Muscle layer of colon (tissue), 2 donors: ENCODE measurements at regions not wholly inside any gene's neighbourhood (a gene's known extent, or its start where the extent isn't known, plus 50 kb on each side); places are given as distances from the start of the nearest gene placed in this dataset.
"Not testable (repeated sequence)": the region's sequence is repeated elsewhere in the genome, so short reads cannot be mapped to it uniquely, and the experiment has no call there.

Experiments
- H3K27ac ChIP-seq: one replicate; pipeline ENCODE4 v1.7.0; 2013; ENCODE audit warnings: low read depth, mild to moderate bottlenecking, low read length, moderate library complexity
- H3K27me3 ChIP-seq, 2 donors: one replicate each; pipeline ENCODE4 v1.7.0; 2013; ENCODE audit warnings: low read length in 2 of 2, mild to moderate bottlenecking in 2 of 2; ENCODE audit not compliant: insufficient read depth in 2 of 2, control insufficient read depth in 1 of 2
- H3K36me3 ChIP-seq: one replicate; pipeline ENCODE4 v1.7.0; 2013; ENCODE audit warnings: mild to moderate bottlenecking, low read length; ENCODE audit not compliant: insufficient read depth
- H3K4me1 ChIP-seq: one replicate; pipeline ENCODE4 v1.7.0; 2013; ENCODE audit warnings: mild to moderate bottlenecking, low read length; ENCODE audit not compliant: insufficient read depth
- H3K4me3 ChIP-seq, 2 donors: one replicate each; pipeline ENCODE4 v1.7.0; 2013; ENCODE audit warnings: low read length in 2 of 2, low read depth in 1 of 2, mild to moderate bottlenecking in 1 of 2, moderate library complexity in 1 of 2
- H3K9ac ChIP-seq: one replicate; pipeline ENCODE4 v1.7.0; 2013; ENCODE audit warnings: low read length
- H3K9me3 ChIP-seq: one replicate; pipeline ENCODE4 v1.7.0; 2013; ENCODE audit warnings: mild to moderate bottlenecking, low read length
- donor health status: abdominal sarcoma.
- donor health status: Adenocarcinoma of cecum.

GRCh38 chr3:159401069-159401468, 587.6 kb upstream of the IL12A start:
- H3K4me3 ChIP-seq: no peak overlapping the region
- no peaks in the 10 kb centered on the region for H3K9me3 ChIP-seq
- H3K9ac ChIP-seq: no peak overlapping the region
- no peak overlapping the region for H3K27ac ChIP-seq
- H3K36me3 ChIP-seq: no peaks in the 10 kb centered on the region
- H3K4me1 ChIP-seq: no peaks in the 10 kb centered on the region
- no peaks in the 10 kb centered on the region for H3K27me3 ChIP-seq

- not testable (repeated sequence) for H3K36me3 ChIP-seq, H3K4me3 ChIP-seq, H3K4me1 ChIP-seq, H3K9ac ChIP-seq, H3K27me3 ChIP-seq, H3K9me3 ChIP-seq, H3K27ac ChIP-seq
These were observed 578.9 kb upstream of the IL12A start for GRCh38 chr3:159409711-159410110.

GRCh38 chr3:159413319-159413718, 575.3 kb upstream of the IL12A start:
- H3K27me3 ChIP-seq: no peaks in the 10 kb centered on the region
- no peak overlapping the region for H3K27ac ChIP-seq
- H3K9ac ChIP-seq: no peak overlapping the region
- no peaks in the 10 kb centered on the region for H3K9me3 ChIP-seq
- H3K36me3 ChIP-seq: no peaks in the 10 kb centered on the region
- H3K4me1 ChIP-seq: no peaks in the 10 kb centered on the region
- H3K4me3 ChIP-seq: no peak overlapping the region

- Histone ChIP-seq H3K27me3 (no peaks in the 10 kb centered on the region), H3K4me3 (no peak overlapping the region), H3K36me3 (no peaks in the 10 kb centered on the region), H3K9ac (no peak overlapping the region), H3K27ac (no peak overlapping the region), H3K4me1 (no peaks in the 10 kb centered on the region), H3K9me3 (no peaks in the 10 kb centered on the region)
These were observed 571.8 kb upstream of the IL12A start for GRCh38 chr3:159416856-159417255.

GRCh38 chr3:159417761-159418160, 570.9 kb upstream of the IL12A start:
- no peak overlapping the region for H3K27ac ChIP-seq
- no peaks in the 10 kb centered on the region for H3K27me3 ChIP-seq
- H3K9ac ChIP-seq: no peak overlapping the region
- no peaks in the 10 kb centered on the region for H3K36me3 ChIP-seq
- no peaks in the 10 kb centered on the region for H3K9me3 ChIP-seq
- H3K4me1 ChIP-seq: no peaks in the 10 kb centered on the region
- H3K4me3 ChIP-seq: no peak overlapping the region

GRCh38 chr3:159418571-159419526, 569.8 kb upstream of the IL12A start:
- Histone ChIP-seq H3K36me3 (no peaks in the 10 kb centered on the region), H3K27ac (no peak overlapping the region), H3K4me3 (no peak overlapping the region), H3K9ac (no peak overlapping the region), H3K9me3 (no peaks in the 10 kb centered on the region), H3K27me3 (no peaks in the 10 kb centered on the region), H3K4me1 (no peaks in the 10 kb centered on the region)

- H3K9me3 ChIP-seq: no peaks in the 10 kb centered on the region
- no peaks in the 10 kb centered on the region for H3K27me3 ChIP-seq
- no peak overlapping the region for H3K9ac ChIP-seq
- H3K27ac ChIP-seq: no peak overlapping the region
- no peaks in the 10 kb centered on the region for H3K36me3 ChIP-seq
- no peak overlapping the region for H3K4me3 ChIP-seq
- H3K4me1 ChIP-seq: no peaks in the 10 kb centered on the region
These were observed 558.9 kb upstream of the IL12A start for GRCh38 chr3:159429702-159430101.

GRCh38 chr3:159432682-159433340, 555.8 kb upstream of the IL12A start:
- no peak overlapping the region for H3K4me3 ChIP-seq
- no peak overlapping the region for H3K27ac ChIP-seq
- no peaks in the 10 kb centered on the region for H3K9me3 ChIP-seq
- no peaks in the 10 kb centered on the region for H3K4me1 ChIP-seq
- no peaks in the 10 kb centered on the region for H3K36me3 ChIP-seq
- H3K9ac ChIP-seq: no peak overlapping the region
- H3K27me3 ChIP-seq: no peaks in the 10 kb centered on the region

- Histone ChIP-seq H3K4me3 (no peak overlapping the region), H3K4me1 (no peaks in the 10 kb centered on the region), H3K9me3 (no peaks in the 10 kb centered on the region), H3K9ac (no peak overlapping the region), H3K27ac (no peak overlapping the region), H3K27me3 (no peaks in the 10 kb centered on the region), H3K36me3 (no peaks in the 10 kb centered on the region)
These were observed 549.3 kb upstream of the IL12A start for GRCh38 chr3:159439346-159439745.

- no peaks in the 10 kb centered on the region for H3K9me3 ChIP-seq
- H3K36me3 ChIP-seq: no peaks in the 10 kb centered on the region
- H3K9ac ChIP-seq: no peak overlapping the region
- H3K4me3 ChIP-seq: no peak overlapping the region
- no peak overlapping the region for H3K27ac ChIP-seq
- no peaks in the 10 kb centered on the region for H3K27me3 ChIP-seq
- H3K4me1 ChIP-seq: no peaks in the 10 kb centered on the region
These were observed 547.4 kb upstream of the IL12A start for GRCh38 chr3:159441279-159441678.

GRCh38 chr3:159443266-159443665, 545.4 kb upstream of the IL12A start:
- Histone ChIP-seq H3K27ac (no peak overlapping the region), H3K9ac (no peak overlapping the region), H3K27me3 (no peaks in the 10 kb centered on the region), H3K9me3 (no peaks in the 10 kb centered on the region), H3K4me1 (no peaks in the 10 kb centered on the region), H3K4me3 (no peak overlapping the region), H3K36me3 (no peaks in the 10 kb centered on the region)
